GM21360 (cell line): ENCODE measurements at regions not wholly inside any gene's neighbourhood (a gene's known extent, or its start where the extent isn't known, plus 50 kb on each side); places are given as distances from the start of the nearest gene placed in this dataset.

ENCODE experiments used
- ATAC-seq: cut with Tn5 transposase; IDR thresholded peaks from one replicate; pipeline ENCODE4 v1.9.1; 2021; ENCODE audit warnings: mild to moderate bottlenecking, moderate library complexity; ENCODE audit not compliant: unreplicated experiment

DNA sequence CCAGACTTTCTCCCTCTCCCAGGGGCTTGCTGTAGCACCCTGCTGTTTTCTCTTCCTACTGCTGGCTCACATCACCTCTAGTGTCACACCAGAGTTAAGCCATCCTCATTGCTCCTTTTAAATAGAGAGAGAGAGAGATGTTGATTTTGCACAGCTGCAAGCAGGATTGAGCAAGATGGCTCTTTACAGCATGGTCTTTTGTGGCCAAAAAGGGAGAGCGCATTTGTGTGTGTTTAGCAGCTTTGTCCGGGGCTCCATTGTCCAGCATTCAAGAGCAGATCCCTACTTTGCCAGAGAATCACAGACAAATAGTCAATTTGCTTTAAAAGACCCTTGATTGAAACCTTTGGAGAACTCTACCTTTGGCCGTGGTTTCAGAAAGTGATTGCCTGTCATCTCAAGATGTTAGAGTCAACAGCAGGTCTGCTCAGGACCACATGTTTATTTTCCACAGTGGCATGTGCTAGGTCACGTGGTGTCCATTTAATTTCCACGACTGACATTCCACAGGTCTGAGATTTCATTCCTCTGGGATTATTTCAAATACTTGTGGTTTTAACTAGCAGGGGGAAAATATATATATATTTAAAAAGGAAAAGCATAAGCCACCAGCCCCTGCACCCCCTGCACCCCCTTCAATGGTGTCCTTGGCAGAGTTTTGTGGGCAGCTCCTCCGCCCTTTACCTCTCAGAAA, 359.9 kb upstream of the SLC14A2 start:
- no peak for ATAC-seq

DNA sequence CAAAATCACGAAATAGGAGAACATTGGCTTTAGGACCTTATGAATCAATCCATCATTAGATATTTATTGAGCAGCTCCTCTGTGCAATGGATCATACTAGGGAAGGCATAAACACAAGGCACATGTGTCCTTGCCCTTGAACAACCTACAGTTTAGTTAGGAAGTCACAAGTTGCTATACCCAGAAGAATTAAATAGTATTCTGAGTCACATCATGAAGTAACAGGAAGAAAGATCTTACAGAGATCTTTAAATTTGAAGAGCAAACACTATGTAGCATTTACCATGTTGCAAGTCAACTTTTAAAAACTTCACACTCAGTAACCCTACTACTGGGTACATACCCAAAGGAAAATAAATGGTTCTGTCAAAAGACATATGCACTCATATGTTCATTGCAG, 355.2 kb upstream of the SLC14A2 start:
- ATAC-seq = no peak

GRCh38 chr18:45266023-45266422, 349.3 kb upstream of the SLC14A2 start:
- ATAC-seq = no peak

GRCh38 chr18:45267622-45268021, 347.7 kb upstream of the SLC14A2 start:
- no peak for ATAC-seq

GRCh38 chr18:45268583-45268982, 346.7 kb upstream of the SLC14A2 start:
- ATAC-seq = no peak

DNA sequence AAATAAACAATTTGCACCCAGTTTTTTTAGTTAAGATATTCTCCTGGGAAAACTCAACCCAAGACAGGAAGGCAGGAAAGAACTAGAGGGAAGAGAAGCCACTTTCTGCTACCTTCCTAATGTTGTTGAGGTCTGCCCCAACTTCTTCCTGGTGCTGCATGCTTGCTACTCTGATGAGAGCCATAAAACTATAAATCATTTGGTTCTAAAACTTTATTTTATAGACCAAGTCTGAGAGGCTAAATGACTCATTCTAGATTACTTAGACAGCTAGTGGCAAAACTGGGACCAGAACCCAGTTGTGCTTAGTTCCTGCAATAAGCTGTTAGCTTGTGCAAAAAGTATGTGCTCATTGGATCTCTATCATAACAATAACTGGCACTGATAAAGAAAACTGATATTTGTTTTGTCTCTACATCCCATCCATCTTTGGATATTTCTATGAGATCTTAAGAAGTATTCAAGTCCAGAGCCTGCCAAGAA, 344.9 kb upstream of the SLC14A2 start:
- ATAC-seq = no peak

GRCh38 chr18:45274026-45274425, 341.2 kb upstream of the SLC14A2 start:
- ATAC-seq = no peak

- ATAC-seq = no peak
Observed at GRCh38 chr18:45275367-45276113, 339.7 kb upstream of the SLC14A2 start.

DNA sequence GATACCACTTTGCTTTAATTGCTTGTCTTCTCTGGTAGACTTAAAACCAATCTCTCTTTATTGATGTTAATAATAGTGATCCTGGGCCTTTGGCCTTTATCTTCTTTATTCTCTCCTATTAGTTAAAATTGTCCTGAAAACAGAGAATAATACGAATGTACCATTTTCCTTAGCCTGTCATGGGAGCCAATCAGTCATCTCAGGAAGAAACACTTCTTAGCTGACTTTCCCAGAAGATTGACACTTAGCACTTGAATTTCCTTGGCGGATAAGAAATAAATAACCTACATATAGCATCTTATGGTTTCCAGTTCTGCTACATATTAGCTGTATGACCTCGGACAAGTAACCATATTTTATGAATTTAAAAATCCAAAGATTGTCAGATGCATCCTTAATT, 338.4 kb upstream of the SLC14A2 start:
- no peak for ATAC-seq

DNA sequence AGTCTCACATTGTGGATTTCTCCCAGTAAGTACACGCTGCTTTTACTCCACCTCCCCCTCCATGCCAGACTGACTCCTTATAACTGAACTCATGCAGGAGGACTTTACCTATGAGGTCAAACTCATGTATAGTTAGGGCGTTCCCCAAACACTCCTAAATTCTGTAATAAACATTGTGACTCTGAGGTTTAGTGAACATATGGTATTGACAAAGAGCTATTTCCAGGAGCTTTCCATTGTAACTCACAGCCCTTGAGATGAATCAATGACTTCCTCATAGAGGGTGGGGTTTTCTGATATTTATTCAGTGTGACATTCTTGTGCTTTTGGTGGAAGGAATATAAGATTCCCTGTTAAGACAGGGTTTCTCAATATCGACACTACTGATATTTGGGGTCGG, 337.4 kb upstream of the SLC14A2 start:
- ATAC-seq = no peak

DNA sequence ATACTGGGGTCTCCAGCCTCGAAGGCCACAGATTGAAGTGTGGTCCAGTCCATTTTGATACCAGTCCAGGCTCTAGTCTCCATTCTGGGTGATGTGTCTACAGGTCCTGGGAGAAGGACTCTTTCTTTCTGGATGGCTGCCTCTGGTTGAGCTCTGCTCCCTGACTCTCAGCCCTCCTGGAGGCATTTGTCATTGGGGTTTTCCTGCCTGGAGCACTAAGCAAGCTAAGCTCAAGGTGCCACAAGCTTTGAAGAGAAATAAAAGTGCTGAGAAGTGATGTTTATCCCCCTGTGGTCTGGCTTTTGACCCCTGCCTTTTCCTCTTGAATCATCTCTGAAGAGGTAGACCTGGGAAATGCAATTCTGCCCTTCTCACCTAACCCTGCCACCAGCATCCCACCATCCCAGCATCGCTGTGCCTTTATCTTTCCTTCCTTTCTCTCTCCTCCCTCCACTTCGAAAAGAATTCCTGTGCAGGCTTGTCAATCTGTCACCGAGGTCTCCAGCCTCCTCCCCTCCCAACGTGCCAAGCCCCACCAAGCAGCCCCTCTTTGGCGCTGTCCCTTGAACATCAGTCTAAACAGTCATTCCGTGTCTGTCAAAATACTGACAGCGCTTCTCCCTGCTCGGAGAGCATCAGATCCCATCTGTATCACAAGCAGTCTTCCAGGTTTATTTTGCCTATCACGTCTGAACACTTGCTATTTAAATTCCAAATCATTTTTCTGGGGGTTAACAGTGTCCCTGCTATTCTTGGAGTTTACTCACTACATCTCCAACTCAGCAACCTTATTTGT, 334.6 kb upstream of the SLC14A2 start:
- ATAC-seq = no peak

- ATAC-seq = no peak
Observed at GRCh38 chr18:45282101-45282812, 333.0 kb upstream of the SLC14A2 start.

DNA sequence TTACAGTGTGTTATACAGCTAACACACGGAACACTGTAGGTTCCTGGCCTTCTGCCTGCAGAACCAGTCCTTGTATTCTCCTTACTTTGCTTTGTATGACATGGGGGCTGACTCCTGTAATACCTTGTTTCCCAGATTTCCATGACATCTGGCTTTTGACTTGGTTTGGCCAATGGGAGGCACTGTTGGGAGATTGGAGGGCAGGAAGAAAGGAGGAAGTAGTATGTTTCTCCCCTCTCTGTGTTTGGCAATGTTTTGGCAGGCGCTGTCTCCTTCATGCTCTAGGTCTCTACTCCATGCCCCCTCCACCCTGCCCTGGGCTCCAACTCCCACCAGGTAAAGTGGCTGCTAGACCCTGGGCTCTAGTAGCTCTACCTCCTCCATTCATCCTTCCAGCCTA, 331.1 kb upstream of the SLC14A2 start:
- no peak for ATAC-seq

DNA sequence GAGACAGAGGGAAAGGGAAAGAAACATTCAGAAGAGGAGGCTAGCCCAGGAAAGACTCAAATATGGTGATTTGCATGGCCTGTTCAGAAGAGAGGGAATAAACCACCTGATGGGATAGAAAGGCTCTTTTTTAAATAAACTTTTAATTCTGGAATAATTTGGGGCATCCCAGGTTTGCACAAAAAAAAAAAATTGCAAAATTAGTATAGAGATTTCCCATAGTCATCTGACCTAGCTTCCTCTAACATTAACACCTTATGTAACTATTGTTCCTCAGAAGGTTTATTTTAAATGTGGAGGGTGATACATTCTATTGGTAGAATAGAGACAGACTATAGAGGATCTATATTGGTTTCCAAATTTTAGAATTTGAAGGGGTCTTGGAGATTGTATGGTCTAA, 330.4 kb upstream of the SLC14A2 start:
- no peak for ATAC-seq

GRCh38 chr18:45285251-45285650, 330.0 kb upstream of the SLC14A2 start:
- ATAC-seq = no peak

DNA sequence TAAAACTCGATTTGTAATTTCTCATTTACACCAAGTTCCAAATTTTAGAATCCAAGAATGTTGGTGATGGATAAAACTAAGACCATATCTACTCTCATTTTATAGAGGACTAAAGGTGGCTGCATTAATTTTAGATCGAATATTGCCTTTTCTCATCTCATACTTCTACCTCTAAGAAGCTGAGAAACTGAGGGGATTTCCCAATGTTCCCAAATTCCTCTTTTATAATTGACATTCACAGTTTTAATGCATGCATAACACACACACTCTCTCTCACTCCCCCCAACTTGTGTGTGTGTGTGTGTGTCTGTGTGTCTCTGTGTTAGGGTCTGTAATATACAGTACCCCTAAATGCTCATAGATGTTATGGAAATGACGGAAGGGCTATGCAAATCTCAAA, 328.8 kb upstream of the SLC14A2 start:
- ATAC-seq = no peak

DNA sequence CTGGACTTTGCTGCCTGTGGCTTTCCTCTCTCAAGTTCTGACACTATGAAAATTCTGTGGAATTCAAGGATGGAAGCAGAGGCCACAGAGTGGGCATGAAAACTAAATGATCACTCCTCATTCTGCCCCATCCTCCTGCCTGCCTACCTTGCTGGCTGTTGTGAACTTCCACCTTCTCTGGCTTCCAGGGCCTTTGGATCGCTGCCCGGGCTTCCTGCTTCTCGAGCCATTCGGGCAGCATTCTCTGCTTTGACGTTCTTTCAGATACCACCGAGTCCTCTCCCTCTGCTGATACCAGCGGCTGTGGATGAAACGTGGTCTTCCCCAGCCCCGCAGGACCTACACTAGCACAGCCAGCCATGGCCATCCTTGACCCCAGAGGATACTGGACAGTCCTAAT, 327.7 kb upstream of the SLC14A2 start:
- ATAC-seq = no peak

DNA sequence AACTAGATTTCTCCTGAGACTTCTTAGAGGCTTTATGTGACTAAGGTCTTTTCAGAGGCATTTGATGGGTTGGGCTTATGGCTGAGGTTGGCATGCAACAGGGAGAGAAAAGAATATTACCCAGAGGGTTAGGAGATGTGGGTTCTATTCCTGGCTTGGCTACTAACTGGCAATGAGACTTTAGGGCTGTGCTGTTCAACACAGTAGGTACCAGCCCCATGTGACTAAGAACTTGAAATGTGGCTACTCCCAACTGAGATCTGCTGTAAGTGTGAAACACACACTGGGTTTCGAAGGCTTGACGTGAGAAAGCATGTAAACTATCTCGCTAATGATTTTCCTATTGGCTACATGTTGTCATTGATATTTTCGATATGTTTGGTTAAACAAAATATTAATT, 324.9 kb upstream of the SLC14A2 start:
- no peak for ATAC-seq

DNA sequence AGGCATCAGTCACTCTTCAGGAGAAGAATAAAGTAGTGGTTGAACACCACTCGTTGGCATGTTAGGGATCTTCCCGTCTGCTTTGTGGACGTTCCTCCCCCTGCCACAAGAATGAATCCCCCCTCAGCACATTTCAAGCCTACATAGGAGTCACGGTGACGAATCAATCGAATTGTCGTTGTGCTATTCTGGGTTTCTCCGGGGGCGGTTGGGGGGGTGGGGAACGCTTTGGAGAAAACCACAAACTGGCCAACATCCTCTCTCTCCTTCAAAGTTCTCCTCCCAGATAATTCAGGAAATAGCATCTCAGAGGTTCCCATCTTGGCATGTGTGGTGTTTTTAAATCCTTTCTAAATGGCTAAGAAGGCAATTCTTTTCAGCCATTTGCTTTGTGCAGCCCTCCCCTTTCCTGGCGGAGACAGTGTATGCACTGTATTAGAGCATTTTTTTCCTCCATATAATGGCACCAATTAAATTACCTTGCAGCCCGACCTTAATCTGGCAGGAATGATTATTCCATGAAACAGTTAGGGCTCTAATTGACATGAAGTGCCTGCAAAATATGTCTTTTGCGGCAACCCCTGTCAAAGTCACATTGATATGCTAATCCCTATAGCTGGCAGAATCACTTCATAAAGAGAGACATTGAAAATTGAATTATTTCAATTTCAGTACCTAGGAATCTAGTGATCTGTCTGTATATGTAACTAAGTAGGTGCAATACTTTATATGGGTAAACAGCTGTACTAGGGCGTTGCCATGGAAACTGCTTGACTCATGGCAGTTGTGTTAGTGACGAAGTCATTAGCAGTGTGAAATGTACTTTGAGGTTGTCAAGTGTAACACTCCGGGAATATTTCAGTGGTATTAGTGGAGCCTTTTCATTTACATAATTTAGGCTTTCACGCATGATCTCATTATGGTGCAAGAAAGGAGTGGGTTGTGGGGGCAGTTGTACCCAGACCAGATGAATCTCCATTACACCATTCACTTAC, 323.4 kb upstream of the SLC14A2 start:
- no peak for ATAC-seq

- ATAC-seq = no peak
Observed at GRCh38 chr18:45295388-45295787, 319.9 kb upstream of the SLC14A2 start.
